Activated T-helper 17 cell treated with anti-CD3 and anti-CD28 coated beads, Interleukin-2, amount 50 U/mL, for 72 hours (primary cell): ENCODE measurements at regions not wholly inside any gene's neighbourhood (a gene's known extent, or its start where the extent isn't known, plus 50 kb on each side); places are given as distances from the start of the nearest gene placed in this dataset.

ENCODE experiments used
- ATAC-seq: fragments of 150-1000 bp; cut with Tn5 transposase; replicated peaks from 2 replicates; pipeline ENCODE4 v1.10.0; 2021; ENCODE audit warnings: mild to moderate bottlenecking, moderate library complexity
- H3K27ac Mint-ChIP-seq: one replicate; pipeline ENCODE4 v1.8.0; 2022; ENCODE audit warnings: mixed read lengths
- H3K27me3 Mint-ChIP-seq: one replicate; pipeline ENCODE4 v1.8.0; 2022; ENCODE audit warnings: mixed read lengths
- H3K36me3 Mint-ChIP-seq: one replicate; pipeline ENCODE4 v1.8.0; 2022; ENCODE audit warnings: low read depth, mild to moderate bottlenecking, mixed read lengths
- H3K4me1 Mint-ChIP-seq: one replicate; pipeline ENCODE4 v1.8.0; 2022; ENCODE audit warnings: mixed read lengths
- H3K4me3 Mint-ChIP-seq: one replicate; pipeline ENCODE4 v1.8.0; 2022; ENCODE audit warnings: mild to moderate bottlenecking, mixed read lengths
- H3K9me3 Mint-ChIP-seq: one replicate; pipeline ENCODE4 v1.8.0; 2022; ENCODE audit warnings: mixed read lengths

- no peak for ATAC-seq
- H3K4me3 Mint-ChIP-seq, result no peak overlapping the region
- H3K4me1 Mint-ChIP-seq, result peaks cover 9% of the 10 kb centered on the region
- no peak overlapping the region for H3K27ac Mint-ChIP-seq
- no peaks in the 10 kb centered on the region for H3K27me3 Mint-ChIP-seq
- H3K9me3 Mint-ChIP-seq, result no peaks in the 10 kb centered on the region
- H3K36me3 Mint-ChIP-seq, result no peaks in the 10 kb centered on the region
Observed at GRCh38 chr2:8086796-8087479, 594.9 kb upstream of the ID2 start.

GRCh38 chr2:8087480-8087840 lies 594.4 kb upstream of the ID2 start:
- Mint-ChIP-seq H3K36me3 (no peaks in the 10 kb centered on the region), H3K4me3 (no peak overlapping the region), H3K9me3 (no peaks in the 10 kb centered on the region)

GRCh38 chr2:8088810-8089209 lies 593.0 kb upstream of the ID2 start:
- H3K9me3 Mint-ChIP-seq, result no peaks in the 10 kb centered on the region
- ATAC-seq, result no peak

More at GRCh38 chr2:8087480-8087840, 594.4 kb upstream of the ID2 start:
- H3K4me1 Mint-ChIP-seq, result peaks cover 9% of the 10 kb centered on the region
- no peak for ATAC-seq
- no peaks in the 10 kb centered on the region for H3K27me3 Mint-ChIP-seq
- no peak overlapping the region for H3K27ac Mint-ChIP-seq

GRCh38 chr2:8089596-8089995 lies 592.3 kb upstream of the ID2 start:
- ATAC-seq, result no peak
- no peaks in the 10 kb centered on the region for H3K9me3 Mint-ChIP-seq
- H3K36me3 Mint-ChIP-seq, result no peaks in the 10 kb centered on the region
- no peaks in the 10 kb centered on the region for H3K27me3 Mint-ChIP-seq
- H3K27ac Mint-ChIP-seq, result no peak overlapping the region
- H3K4me1 Mint-ChIP-seq, result no peaks in the 10 kb centered on the region
- no peak overlapping the region for H3K4me3 Mint-ChIP-seq

More at GRCh38 chr2:8088810-8089209, 593.0 kb upstream of the ID2 start:
- no peaks in the 10 kb centered on the region for H3K4me1 Mint-ChIP-seq
- H3K27ac Mint-ChIP-seq, result no peak overlapping the region
- no peaks in the 10 kb centered on the region for H3K36me3 Mint-ChIP-seq
- no peaks in the 10 kb centered on the region for H3K27me3 Mint-ChIP-seq
- no peak overlapping the region for H3K4me3 Mint-ChIP-seq

GRCh38 chr2:8090748-8091700 lies 590.8 kb upstream of the ID2 start:
- no peaks in the 10 kb centered on the region for H3K4me1 Mint-ChIP-seq
- H3K36me3 Mint-ChIP-seq, result no peaks in the 10 kb centered on the region
- peaks cover under 1% of the 10 kb centered on the region for H3K9me3 Mint-ChIP-seq
- no peak overlapping the region for H3K27ac Mint-ChIP-seq
- no peaks in the 10 kb centered on the region for H3K27me3 Mint-ChIP-seq
- peak; percentile 100 for ATAC-seq
- no peak overlapping the region for H3K4me3 Mint-ChIP-seq

GRCh38 chr2:8094526-8094925 lies 587.3 kb upstream of the ID2 start:
- peaks cover 4% of the 10 kb centered on the region for H3K9me3 Mint-ChIP-seq
- H3K27me3 Mint-ChIP-seq, result no peaks in the 10 kb centered on the region
- no peak overlapping the region for H3K27ac Mint-ChIP-seq
- no peak for ATAC-seq
- no peaks in the 10 kb centered on the region for H3K36me3 Mint-ChIP-seq
- H3K4me1 Mint-ChIP-seq, result no peaks in the 10 kb centered on the region
- no peak overlapping the region for H3K4me3 Mint-ChIP-seq

GRCh38 chr2:8095978-8096377 lies 585.9 kb upstream of the ID2 start:
- ATAC-seq, result no peak
- Mint-ChIP-seq H3K36me3 (no peaks in the 10 kb centered on the region), H3K9me3 (peaks cover 4% of the 10 kb centered on the region), H3K27me3 (no peaks in the 10 kb centered on the region), H3K4me1 (no peaks in the 10 kb centered on the region), H3K4me3 (no peak overlapping the region), H3K27ac (peak overlapping the region; percentile 14)

- Mint-ChIP-seq H3K27ac (peak overlapping the region; percentile 14), H3K4me3 (no peak overlapping the region), H3K9me3 (peaks cover 4% of the 10 kb centered on the region), H3K4me1 (no peaks in the 10 kb centered on the region), H3K27me3 (no peaks in the 10 kb centered on the region), H3K36me3 (no peaks in the 10 kb centered on the region)
- peak; percentile 60 for ATAC-seq
Observed at GRCh38 chr2:8096484-8096883, 585.4 kb upstream of the ID2 start.

GRCh38 chr2:8098476-8099266 lies 583.2 kb upstream of the ID2 start:
- Mint-ChIP-seq H3K27ac (no peak overlapping the region), H3K9me3 (peaks cover 4% of the 10 kb centered on the region), H3K36me3 (no peaks in the 10 kb centered on the region), H3K27me3 (no peaks in the 10 kb centered on the region), H3K4me3 (no peak overlapping the region), H3K4me1 (no peaks in the 10 kb centered on the region)
- ATAC-seq, result peak; percentile 60

GRCh38 chr2:8099267-8099582 lies 582.6 kb upstream of the ID2 start:
- H3K9me3 Mint-ChIP-seq, result peaks cover 4% of the 10 kb centered on the region

GRCh38 chr2:8101614-8102277 lies 580.1 kb upstream of the ID2 start:
- H3K9me3 Mint-ChIP-seq, result no peaks in the 10 kb centered on the region
- H3K27me3 Mint-ChIP-seq, result no peaks in the 10 kb centered on the region
- H3K27ac Mint-ChIP-seq, result no peak overlapping the region
- H3K4me3 Mint-ChIP-seq, result no peak overlapping the region
- no peaks in the 10 kb centered on the region for H3K4me1 Mint-ChIP-seq
- no peaks in the 10 kb centered on the region for H3K36me3 Mint-ChIP-seq
- ATAC-seq, result no peak

More at GRCh38 chr2:8099267-8099582, 582.6 kb upstream of the ID2 start:
- no peak overlapping the region for H3K4me3 Mint-ChIP-seq
- H3K27ac Mint-ChIP-seq, result no peak overlapping the region
- ATAC-seq, result peak; percentile 62
- no peaks in the 10 kb centered on the region for H3K27me3 Mint-ChIP-seq
- no peaks in the 10 kb centered on the region for H3K4me1 Mint-ChIP-seq
- no peaks in the 10 kb centered on the region for H3K36me3 Mint-ChIP-seq

- H3K27ac Mint-ChIP-seq, result no peak overlapping the region
- no peak for ATAC-seq
- no peak overlapping the region for H3K4me3 Mint-ChIP-seq
- H3K9me3 Mint-ChIP-seq, result no peaks in the 10 kb centered on the region
- no peaks in the 10 kb centered on the region for H3K36me3 Mint-ChIP-seq
- H3K4me1 Mint-ChIP-seq, result no peaks in the 10 kb centered on the region
- H3K27me3 Mint-ChIP-seq, result no peaks in the 10 kb centered on the region
Observed at GRCh38 chr2:8102470-8102869, 579.4 kb upstream of the ID2 start.

GRCh38 chr2:8103085-8103708 lies 578.7 kb upstream of the ID2 start:
- H3K27me3 Mint-ChIP-seq, result no peaks in the 10 kb centered on the region
- no peak for ATAC-seq

GRCh38 chr2:8107150-8107549 lies 574.7 kb upstream of the ID2 start:
- Mint-ChIP-seq H3K4me3 (no peak overlapping the region), H3K4me1 (no peaks in the 10 kb centered on the region), H3K27ac (no peak overlapping the region), H3K27me3 (no peaks in the 10 kb centered on the region), H3K36me3 (no peaks in the 10 kb centered on the region), H3K9me3 (no peaks in the 10 kb centered on the region)
- ATAC-seq, result no peak

More at GRCh38 chr2:8103085-8103708, 578.7 kb upstream of the ID2 start:
- H3K36me3 Mint-ChIP-seq, result no peaks in the 10 kb centered on the region
- no peak overlapping the region for H3K27ac Mint-ChIP-seq
- H3K9me3 Mint-ChIP-seq, result no peaks in the 10 kb centered on the region
- H3K4me3 Mint-ChIP-seq, result no peak overlapping the region
- H3K4me1 Mint-ChIP-seq, result no peaks in the 10 kb centered on the region
